Glutamatergic neuron (in vitro differentiated cells): ENCODE measurements at regions not wholly inside any gene's neighbourhood (a gene's known extent, or its start where the extent isn't known, plus 50 kb on each side); places are given as distances from the start of the nearest gene placed in this dataset.

Experiments used
- DNase-seq: peaks from one replicate; pipeline ENCODE4 v3.0.0; 2022
- H3K27ac Mint-ChIP-seq: one replicate; pipeline ENCODE4 v1.8.0; 2020; ENCODE audit warnings: mild to moderate bottlenecking, mixed read lengths, inconsistent platforms; ENCODE audit not compliant: unreplicated experiment
- H3K27me3 Mint-ChIP-seq: one replicate; pipeline ENCODE4 v1.8.0; 2020; ENCODE audit warnings: mild to moderate bottlenecking, moderate library complexity, mixed read lengths, inconsistent platforms; ENCODE audit not compliant: unreplicated experiment
- H3K36me3 Mint-ChIP-seq: one replicate; pipeline ENCODE4 v1.8.0; 2020; ENCODE audit warnings: mild to moderate bottlenecking, mixed read lengths, inconsistent platforms; ENCODE audit not compliant: unreplicated experiment
- H3K4me1 Mint-ChIP-seq: one replicate; pipeline ENCODE4 v1.8.0; 2020; ENCODE audit warnings: mild to moderate bottlenecking, low read depth, mixed read lengths, inconsistent platforms; ENCODE audit not compliant: unreplicated experiment
- H3K4me3 Mint-ChIP-seq: one replicate; pipeline ENCODE4 v1.8.0; 2020; ENCODE audit warnings: mild to moderate bottlenecking, mixed read lengths, inconsistent platforms; ENCODE audit not compliant: unreplicated experiment
- H3K9me3 Mint-ChIP-seq: one replicate; pipeline ENCODE4 v1.8.0; 2020; ENCODE audit warnings: mild to moderate bottlenecking, moderate library complexity, mixed read lengths, inconsistent platforms; ENCODE audit not compliant: unreplicated experiment
- TF ChIP-seq, protein P1 (sequence below): fragments of 200-600 bp; sonication (generic); IDR thresholded peaks from one replicate; pipeline ENCODE4 v1.5.0; 2021; ENCODE audit not compliant: partially characterized antibody, unreplicated experiment

DNA sequence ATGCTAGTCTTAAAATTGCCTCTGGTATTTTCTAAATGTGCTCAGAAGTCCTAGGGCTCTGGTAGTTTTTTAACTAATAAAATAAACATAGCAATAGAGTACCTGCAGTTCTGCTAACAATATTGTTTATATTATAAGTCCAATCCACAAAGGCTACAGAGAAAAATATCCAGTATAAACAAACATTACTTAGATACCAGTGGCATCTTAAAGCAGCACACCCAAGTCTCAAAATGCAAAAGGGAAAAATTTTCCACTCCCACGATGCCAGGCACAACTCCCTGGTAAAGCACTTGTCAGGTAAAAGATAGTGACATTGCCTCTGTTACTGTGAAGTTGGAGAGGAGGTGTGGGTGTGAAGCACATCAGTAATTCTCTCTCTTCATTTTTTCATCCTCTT lies 123.3 kb downstream of the OGFRL1 start:
- no peaks in the 10 kb centered on the region for H3K27me3 Mint-ChIP-seq
- H3K4me1 Mint-ChIP-seq = peaks cover 16% of the 10 kb centered on the region
- TF ChIP-seq, protein P1, sequence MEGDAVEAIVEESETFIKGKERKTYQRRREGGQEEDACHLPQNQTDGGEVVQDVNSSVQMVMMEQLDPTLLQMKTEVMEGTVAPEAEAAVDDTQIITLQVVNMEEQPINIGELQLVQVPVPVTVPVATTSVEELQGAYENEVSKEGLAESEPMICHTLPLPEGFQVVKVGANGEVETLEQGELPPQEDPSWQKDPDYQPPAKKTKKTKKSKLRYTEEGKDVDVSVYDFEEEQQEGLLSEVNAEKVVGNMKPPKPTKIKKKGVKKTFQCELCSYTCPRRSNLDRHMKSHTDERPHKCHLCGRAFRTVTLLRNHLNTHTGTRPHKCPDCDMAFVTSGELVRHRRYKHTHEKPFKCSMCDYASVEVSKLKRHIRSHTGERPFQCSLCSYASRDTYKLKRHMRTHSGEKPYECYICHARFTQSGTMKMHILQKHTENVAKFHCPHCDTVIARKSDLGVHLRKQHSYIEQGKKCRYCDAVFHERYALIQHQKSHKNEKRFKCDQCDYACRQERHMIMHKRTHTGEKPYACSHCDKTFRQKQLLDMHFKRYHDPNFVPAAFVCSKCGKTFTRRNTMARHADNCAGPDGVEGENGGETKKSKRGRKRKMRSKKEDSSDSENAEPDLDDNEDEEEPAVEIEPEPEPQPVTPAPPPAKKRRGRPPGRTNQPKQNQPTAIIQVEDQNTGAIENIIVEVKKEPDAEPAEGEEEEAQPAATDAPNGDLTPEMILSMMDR = no peak
- H3K27ac Mint-ChIP-seq = peak overlapping the region; percentile 23
- DNase-seq = no peak
- H3K36me3 Mint-ChIP-seq = no peaks in the 10 kb centered on the region
- H3K4me3 Mint-ChIP-seq = peak overlapping the region; percentile 70
- H3K9me3 Mint-ChIP-seq = peaks cover 3% of the 10 kb centered on the region

DNA sequence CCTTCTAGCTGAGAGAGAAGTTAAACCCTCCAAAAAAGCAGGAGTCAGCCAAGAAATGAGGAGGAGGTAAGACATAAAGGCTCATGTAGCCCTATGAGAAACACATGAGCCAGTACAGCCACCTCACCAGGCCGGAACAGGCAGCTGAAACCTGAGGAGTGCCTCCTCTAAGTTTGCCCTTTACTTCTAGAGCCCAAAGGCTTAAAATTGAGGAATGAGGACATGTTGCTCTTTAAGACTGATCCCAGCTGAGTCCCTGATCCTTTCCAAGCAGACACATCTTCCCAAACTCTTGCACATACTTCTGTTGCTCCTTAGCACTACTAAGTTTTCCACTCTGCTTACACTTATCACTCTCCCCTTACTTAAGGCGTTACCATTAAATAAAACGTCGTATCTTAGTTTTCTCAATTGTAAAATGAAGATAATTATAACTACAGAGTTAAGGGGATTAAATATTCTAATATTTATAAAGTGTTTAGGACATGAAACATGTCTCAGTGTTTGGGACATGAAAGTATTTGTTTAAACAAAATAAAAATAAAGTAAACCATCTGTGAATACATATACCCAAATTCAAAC lies 124.0 kb downstream of the OGFRL1 start:
- Mint-ChIP-seq H3K27me3 (no peaks in the 10 kb centered on the region), H3K36me3 (no peaks in the 10 kb centered on the region), H3K9me3 (peaks cover 3% of the 10 kb centered on the region), H3K27ac (no peak overlapping the region), H3K4me1 (peaks cover 11% of the 10 kb centered on the region), H3K4me3 (peak overlapping the region; percentile 70)
- DNase-seq = no peak
- TF ChIP-seq, protein P1 = no peak

DNA sequence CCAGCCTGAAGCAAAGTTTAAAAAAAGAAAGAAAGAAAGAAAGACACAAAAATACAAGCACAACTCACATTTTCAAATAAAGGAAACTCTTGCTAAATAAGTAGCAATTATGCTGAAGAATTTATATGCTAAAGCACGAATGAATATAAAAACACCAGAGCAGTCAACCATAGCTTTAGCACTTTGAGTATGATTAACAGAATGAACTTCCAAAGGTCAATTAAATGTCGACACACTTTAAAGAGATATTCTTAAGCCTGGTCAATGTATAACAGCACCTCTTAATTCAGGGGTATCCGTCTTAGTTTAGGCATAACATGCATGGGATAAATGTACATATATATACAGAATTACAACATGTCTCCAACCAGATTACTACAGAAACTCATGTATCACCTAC lies 125.9 kb downstream of the OGFRL1 start:
- Mint-ChIP-seq H3K27ac (peak overlapping the region; percentile 9), H3K36me3 (no peaks in the 10 kb centered on the region), H3K4me3 (peak overlapping the region; percentile 6), H3K27me3 (peaks cover 2% of the 10 kb centered on the region), H3K9me3 (peaks cover 3% of the 10 kb centered on the region), H3K4me1 (peaks cover 21% of the 10 kb centered on the region)
- TF ChIP-seq, protein P1 = no peak
- DNase-seq = no peak

GRCh38 chr6:71419217-71420094 lies 130.8 kb downstream of the OGFRL1 start:
- Mint-ChIP-seq H3K27ac (peak overlapping the region; percentile 84), H3K4me1 (peaks cover 15% of the 10 kb centered on the region), H3K36me3 (no peaks in the 10 kb centered on the region), H3K9me3 (peaks cover 8% of the 10 kb centered on the region), H3K4me3 (peak overlapping the region; percentile 90), H3K27me3 (peaks cover 7% of the 10 kb centered on the region)
- TF ChIP-seq, protein P1 = no peak
- peak; percentile 44 for DNase-seq
